ENCODE measurements at regions not wholly inside any gene's neighbourhood (a gene's known extent, or its start where the extent isn't known, plus 50 kb on each side); places are given as distances from the start of the nearest gene placed in this dataset.

- Histone ChIP-seq H3K27me3 (ENCODE audit: control insufficient read depth in 2 of 2, insufficient read depth in 2 of 2, low read length in 2 of 2) (no peaks in the 10 kb centered on the region), H4K20me1 (replicated peaks; ENCODE audit: control insufficient read depth, insufficient read depth, low read length) (no peaks in the 10 kb centered on the region), H3K9ac (ENCODE audit: insufficient read depth in 1 of 2, low read depth in 2 of 2, low read length in 2 of 2) (no peak overlapping the region), H3K9me3 (replicated peaks; ENCODE audit: control insufficient read depth, insufficient read depth, low read depth, low read length) (no peaks in the 10 kb centered on the region), H3K4me2 (ENCODE audit: insufficient read depth, low read length) (no peak overlapping the region), H3K27ac (ENCODE audit: extremely low read depth, low read depth, low read length) (no peak overlapping the region), H3K9me1 (ENCODE audit: control insufficient read depth, insufficient read depth, low read length) (no peaks in the 10 kb centered on the region), H3K36me3 (ENCODE audit: control insufficient read depth, insufficient read depth, low read length) (no peaks in the 10 kb centered on the region), H2AFZ (ENCODE audit: low read depth, low read length) (no peak overlapping the region), H3K4me1 (replicated peaks in 1 of 2; ENCODE audit: control insufficient read depth in 2 of 2, insufficient read depth in 2 of 2, low read length in 2 of 2) (no peaks in the 10 kb centered on the region), H3K4me3 (no peak overlapping the region), H3K79me2 (ENCODE audit: control insufficient read depth, insufficient read depth, low read length) (no peaks in the 10 kb centered on the region)
- intact Hi-C loops (cut with micrococcal nuclease) = no loop called here
- FAIRE-seq (no peak), DNase-seq (ENCODE audit: extremely low read depth in 1 of 4, low spot score in 3 of 4) (no peak), ATAC-seq (no peak)
- WGBS (ENCODE audit: insufficient coverage, low coverage, missing lambda C conversion rate) = 0% methylated on average over 2 of the region's 2 CpGs
- in situ Hi-C loops (cut with MboI) = no loop called here
- no TSS peak for BruUV-seq (replicated peaks)
- CTCF ChIA-PET (ENCODE audit: low intra/inter-chr PET ratio) = no interaction called here
- POLR2A ChIA-PET = no interaction called here
- no peak for TF ChIP-seq ATF2 (CRISPR knock-in tag; IDR thresholded peaks at IDR 0.05)
- TF ChIP-seq SAFB2 (IDR thresholded peaks at IDR 0.05; ENCODE audit: borderline replicate concordance, low read depth, low read length, severe bottlenecking) = no peak
- no peak for TF ChIP-seq RNF2 (IDR thresholded peaks at IDR 0.05)
- TF ChIP-seq ZNF24 (IDR thresholded peaks at IDR 0.05) = no peak
- TF ChIP-seq RBBP5 (IDR thresholded peaks at IDR 0.05; ENCODE audit: borderline replicate concordance, insufficient read depth, low read length, poor library complexity, severe bottlenecking) = no peak
- no peak for TF ChIP-seq ZBTB7A (IDR thresholded peaks at IDR 0.05; ENCODE audit: borderline replicate concordance, control insufficient read depth, low read depth, low read length)
- TF ChIP-seq FOXK2 (conservative IDR thresholded peaks at IDR 0.05 in 1 of 2, IDR thresholded peaks at IDR 0.05 in 1 of 2; ENCODE audit: low read depth in 2 of 2) = no peak
- TF ChIP-seq CHCHD3 (CRISPR knock-in tag; IDR thresholded peaks at IDR 0.05) = no peak
- no peak for TF ChIP-seq SMARCA5 (IDR thresholded peaks at IDR 0.05)
- no peak for TF ChIP-seq ELF4 (CRISPR knock-in tag; IDR thresholded peaks at IDR 0.05)
- no peak for TF ChIP-seq ZKSCAN1 (IDR thresholded peaks at IDR 0.05; ENCODE audit: low read depth, low read length)
- no peak for TF ChIP-seq ZNF318 (IDR thresholded peaks at IDR 0.05; ENCODE audit: borderline replicate concordance in 1 of 2, low read depth in 1 of 2)
- TF ChIP-seq ZBTB12 (CRISPR knock-in tag; IDR thresholded peaks at IDR 0.05) = no peak
- no peak for TF ChIP-seq FUS (optimal IDR thresholded peaks at IDR 0.05; ENCODE audit: low read depth, low read length)
These were observed 1088.7 kb downstream of the NSUN3 start for GRCh38 chr3:95151590-95151989.

Measured in K562 (cell line).